NCI-H226 (cell line): ENCODE measurements at regions not wholly inside any gene's neighbourhood (a gene's known extent, or its start where the extent isn't known, plus 50 kb on each side); places are given as distances from the start of the nearest gene placed in this dataset.
A peak's percentile ranks its signal among the peaks of the same experiment; 100 is the strongest.
"Not testable (repeated sequence)": the region's sequence is repeated elsewhere in the genome, so short reads cannot be mapped to it uniquely, and the experiment has no call there.

Experiments used
- DNase-seq: peaks from one replicate; pipeline ENCODE4 v3.0.0-alpha.2; 2015

DNA sequence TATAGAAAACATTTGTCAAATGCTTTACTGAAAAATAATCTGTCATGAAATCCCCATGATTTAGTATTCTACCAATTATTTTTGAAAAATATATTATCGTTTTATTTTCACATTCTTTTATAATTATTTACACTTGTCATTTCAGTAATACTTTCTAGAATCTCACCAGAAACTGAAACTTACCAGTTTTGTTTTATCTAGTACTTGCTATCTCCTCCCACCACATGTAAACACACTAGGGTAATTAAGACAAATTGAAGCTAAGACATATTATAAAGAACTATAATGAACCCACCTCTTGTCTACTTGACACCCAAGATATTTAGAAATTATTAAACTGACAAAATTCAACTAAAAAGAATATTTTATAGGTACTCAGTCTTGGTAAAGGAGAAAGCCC lies 51.5 kb upstream of the GRM3 start:
- DNase-seq = no peak

DNA sequence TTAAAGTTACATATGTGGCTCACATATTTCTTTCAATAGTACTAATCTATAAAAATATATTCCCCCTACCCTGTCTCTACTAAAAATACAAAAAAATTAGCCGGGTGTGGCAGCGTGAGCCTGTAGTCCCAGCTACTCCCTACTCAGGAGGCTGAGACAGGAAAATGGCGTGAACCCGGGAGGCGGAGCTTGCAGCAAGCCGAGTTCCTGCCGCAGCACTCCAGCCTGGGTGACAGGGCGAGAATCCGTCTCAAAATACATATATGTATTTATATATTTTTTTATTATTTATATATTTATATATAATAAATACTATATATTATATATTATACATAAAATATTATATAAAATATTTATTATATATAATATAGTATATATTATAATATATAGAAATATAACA lies 69.7 kb upstream of the GRM3 start:
- DNase-seq = no peak

DNA sequence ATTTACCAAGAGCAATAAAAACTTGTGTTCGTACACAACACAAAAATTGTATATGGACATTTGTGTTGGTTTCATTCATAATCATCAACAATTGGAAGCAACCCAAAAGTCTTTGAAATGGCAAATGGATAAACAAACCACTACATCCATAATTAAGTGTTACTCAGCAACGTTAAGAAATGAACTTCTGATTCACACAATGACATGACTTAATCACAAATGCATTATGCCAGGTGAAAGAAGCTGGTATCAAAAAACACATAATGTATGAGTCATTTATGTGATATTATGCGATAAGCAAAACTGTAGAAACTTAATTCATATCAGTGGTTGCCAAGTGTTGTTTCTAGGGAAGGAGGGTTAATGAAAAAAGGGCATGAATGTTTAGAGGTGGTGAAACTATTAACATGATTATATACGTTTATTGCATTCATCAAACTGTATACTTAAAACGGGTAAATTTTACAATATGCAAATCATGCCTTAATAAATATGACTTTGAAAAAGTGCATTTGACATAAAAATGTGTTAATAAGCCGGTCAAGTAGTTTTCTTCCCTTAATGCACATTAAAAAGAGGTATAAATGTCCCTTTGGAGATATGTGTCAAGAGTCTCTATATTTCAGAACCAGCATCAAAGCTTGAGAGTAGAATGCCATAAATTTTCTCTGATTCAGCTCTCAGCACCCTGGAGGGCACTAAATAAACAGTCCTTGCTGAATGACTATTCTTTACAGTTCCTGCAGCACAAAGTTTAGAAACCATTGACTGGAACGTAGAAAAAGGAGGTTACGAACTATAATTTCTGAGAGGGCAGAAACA lies 84.8 kb upstream of the GRM3 start:
- no peak for DNase-seq

DNA sequence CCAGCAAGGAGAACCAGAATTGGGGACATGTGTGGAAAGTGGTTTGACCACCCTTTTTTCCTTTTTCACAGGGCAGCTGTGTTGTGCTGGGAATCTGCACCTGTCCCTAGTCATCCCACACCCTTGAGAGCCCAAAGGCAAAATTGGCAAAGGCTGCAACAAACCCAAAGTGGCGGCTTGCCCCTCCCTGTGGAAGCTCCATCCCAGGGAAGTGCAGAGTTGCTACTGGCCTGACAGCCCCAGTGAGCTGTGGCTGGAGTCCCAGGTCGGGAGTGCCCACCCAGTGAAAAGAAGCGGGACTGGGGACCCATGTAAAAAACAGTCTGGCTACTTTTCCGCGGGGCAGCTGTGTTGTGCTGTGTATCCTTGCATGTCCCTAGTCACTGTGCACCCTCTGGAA lies 109.1 kb upstream of the GRM3 start:
- DNase-seq = no peak

DNA sequence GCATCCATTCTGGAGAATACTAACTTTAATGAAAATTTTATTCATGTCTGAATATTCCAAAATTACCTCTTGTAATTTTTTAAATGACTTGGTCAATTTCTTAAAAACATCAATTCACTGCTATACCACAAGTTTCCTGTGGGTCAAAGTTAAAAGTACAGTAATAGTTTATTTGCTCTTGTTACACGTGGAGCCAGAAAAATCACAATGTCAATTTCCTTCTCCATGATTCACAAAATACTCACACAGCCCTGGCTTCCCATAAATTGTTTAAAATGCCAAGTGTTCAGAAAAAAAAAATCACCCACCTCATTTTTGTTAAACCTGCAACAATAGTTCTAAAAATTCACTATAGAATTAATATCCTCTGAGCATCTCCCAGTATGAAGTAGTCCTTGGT lies 139.5 kb upstream of the GRM3 start:
- DNase-seq = no peak

DNA sequence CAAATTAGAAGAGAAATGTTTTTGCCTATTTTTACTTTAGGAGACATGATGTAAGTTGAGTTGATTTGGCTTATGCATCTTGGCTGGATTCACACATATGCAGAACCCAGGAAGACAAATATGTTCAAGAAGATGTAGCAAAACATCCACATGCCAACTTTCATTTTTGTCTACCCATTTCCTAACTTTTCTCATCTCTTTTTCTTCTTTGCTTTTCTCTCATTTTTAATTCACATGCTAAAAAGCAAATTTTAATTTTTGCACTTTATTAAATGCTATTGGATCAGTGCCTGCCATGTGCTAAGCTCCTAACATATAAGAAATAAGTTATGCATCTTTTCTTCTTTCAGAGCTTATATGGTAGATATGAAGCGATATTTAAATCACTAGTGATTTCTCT lies 143.7 kb upstream of the GRM3 start:
- no peak for DNase-seq

DNA sequence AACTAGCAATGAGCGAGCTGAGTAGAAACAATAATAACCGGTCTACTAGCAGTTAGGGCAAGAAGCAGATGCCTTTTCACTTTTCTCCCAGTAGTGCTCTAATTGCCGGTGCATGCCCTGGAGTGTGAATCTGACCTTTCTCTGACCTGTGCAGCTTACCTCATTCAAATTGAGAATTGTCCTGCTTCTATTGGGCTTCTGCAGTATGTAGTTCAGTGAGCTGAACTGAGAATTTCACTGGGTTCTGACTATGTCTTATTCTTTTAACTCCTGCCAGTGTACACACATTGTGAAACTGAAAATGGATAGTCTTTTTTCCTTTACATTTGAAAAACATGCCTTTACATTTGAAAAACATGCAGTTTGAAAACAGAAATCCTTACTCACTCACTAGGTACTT lies 157.9 kb upstream of the GRM3 start:
- no peak for DNase-seq

DNA sequence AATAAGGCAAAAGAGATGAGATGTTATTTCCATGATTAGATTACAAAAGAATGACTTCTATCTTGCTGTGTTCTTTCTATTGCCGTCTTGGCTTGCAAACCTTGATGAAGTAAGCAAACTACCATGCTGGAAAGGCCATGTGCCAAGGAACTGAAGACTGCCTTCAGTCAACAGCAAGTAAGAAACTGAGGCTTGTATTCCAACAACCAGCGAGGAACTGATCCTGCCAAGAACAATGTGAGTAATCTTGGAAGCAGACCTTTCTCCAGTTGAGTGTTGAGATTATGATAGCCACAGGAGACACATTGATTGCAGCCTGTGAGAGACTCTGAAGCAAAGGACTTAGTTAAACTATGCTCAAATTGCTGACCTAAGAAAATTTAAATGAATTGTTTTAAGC lies 164.6 kb upstream of the GRM3 start:
- DNase-seq = no peak

DNA sequence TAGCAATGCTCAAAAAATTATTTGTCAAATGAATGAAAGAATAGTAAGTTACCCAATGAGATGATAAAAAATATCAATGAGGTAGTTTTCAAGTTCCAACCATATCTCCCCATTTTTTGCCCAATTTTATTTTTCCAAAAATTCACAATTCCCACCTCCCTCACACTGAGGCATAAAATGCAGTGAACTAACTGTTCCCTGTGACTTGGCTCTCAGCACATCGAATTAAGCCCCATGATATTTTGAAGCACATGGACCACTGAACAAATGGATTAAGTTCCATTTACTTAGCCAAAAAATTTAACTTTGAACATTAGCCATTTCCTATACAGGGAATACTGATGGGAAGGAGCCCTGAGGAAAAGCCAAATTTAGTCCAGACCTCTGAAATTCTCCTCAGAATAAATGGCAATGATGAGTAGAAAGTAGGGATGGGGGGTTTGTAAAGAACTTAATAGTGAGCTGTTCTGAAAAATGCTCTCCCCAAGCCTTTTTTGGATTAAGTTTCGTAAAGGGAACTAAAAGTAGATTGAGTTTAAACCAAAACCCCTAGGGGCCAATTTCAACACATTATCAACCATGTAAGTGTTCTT lies 166.3 kb upstream of the GRM3 start:
- DNase-seq = no peak

DNA sequence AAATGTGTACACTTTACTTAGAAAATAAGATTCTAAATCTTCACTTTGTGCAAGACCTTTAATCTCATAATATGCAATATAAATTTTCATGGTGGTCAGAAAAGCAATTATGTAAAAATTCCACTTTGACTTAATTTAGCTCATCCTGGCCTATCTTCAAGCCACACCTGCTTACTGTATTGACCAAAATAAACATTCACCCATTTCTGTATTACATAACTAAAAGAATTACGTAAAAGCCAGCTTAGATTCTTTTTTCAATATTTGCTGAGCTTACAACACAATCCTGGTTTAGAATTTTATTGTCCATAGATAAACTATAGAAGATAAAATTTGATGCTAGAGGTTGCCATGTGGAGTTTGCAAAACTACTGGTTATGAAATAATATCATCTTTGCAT lies 172.9 kb upstream of the GRM3 start:
- no peak for DNase-seq

DNA sequence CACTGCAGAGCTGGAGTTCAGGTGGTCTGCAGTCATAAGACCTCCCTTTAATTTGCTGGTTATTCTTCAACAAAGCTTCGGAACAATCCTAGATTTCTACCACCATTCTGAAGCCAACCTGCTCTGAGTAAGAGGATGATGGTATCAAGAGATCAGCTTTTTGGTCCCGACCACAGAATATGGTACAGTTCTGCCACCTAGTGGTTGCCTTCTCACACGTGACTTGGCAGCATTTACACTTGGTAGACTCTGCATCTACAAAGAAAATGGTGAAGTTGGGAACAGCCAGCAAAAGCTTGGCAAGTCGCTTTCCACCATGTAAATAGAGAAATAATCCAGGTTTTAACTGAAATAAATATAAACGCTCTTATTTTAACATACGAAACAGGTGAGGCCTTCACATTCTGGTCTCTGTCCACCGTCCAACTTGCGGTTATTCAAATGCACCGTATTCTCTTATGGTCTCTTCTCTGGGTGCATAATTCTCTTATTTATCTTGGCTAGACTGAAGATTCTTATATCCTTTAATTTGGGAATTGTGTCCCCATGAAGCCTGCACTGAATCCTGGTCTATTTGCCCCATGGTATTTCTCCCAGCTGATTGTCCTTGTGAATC lies 173.9 kb upstream of the GRM3 start:
- peak; percentile 16 for DNase-seq

DNA sequence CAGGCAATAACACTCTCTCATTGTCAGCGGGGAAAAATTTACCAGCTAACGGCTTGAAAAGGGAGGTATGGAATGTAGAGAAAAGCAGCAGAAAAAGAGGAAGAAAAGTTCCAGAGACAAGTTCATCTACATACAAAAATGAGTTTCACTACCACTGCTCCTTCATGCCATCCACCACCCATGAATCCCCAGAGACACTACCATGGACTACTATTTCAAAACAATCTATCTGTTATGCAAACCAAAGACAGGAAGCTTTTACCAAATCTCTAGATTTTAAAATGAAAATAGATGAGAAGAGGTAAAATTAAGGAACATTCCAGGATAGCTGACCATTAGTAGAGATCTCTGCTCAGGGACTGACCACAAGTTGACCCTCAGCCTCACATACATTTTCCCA lies 189.0 kb upstream of the GRM3 start:
- DNase-seq = no peak

DNA sequence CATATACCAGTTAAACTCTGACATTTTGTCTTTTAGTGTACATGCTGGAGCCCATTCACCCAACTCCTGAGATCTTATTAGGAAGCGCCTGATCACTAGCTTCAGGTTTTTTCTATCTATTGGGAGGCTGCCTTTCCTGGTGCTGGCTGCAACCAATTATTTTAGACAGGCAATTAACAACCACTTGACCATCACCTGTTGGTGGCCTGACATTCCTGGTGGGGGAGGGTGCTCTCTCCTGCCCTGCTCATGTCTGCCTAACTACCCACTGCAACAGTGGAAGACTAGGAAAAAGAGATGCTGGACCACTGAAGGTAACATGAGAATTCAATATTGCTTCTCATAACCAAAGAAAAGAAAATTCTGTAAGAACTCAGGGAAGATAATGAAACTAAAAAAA lies 190.3 kb upstream of the GRM3 start:
- no peak for DNase-seq

DNA sequence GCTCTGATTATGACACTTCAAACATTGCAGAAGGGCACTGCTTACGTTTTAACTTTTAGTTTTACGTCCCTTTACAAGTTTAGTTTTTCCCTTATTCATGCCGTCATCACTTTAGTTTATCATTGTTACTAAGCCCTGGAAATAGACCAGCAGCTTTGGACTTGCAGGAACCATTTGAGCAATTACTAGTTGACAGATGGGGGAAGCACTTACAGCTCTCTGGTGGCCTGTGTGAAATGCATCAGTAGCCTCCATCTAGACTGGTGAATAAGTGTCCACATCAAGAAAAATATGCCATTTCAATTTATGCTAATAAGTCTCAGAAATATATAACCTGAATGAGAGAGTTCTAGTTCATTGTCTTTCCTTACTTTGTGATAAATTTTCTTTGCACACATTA lies 194.9 kb upstream of the GRM3 start:
- DNase-seq = no peak

DNA sequence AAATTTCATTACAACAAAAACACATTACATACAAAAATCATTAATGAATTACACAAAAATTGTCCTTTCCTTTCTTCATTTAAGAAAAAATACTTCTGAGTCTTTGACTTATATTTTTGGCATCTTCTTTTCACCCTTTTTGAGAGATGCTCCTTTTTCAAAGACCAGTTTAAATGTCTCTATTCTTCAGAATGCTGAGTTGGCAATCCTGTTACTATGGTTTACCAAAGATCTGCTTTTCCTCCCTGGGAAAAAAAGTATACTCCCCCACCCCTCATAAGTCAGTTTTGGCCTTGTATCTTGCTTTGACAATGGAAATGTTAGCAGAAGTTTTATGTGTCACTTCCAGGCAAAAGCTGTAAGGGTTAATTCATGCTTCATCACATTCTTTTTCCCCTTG lies 198.4 kb upstream of the GRM3 start:
- no peak for DNase-seq

DNA sequence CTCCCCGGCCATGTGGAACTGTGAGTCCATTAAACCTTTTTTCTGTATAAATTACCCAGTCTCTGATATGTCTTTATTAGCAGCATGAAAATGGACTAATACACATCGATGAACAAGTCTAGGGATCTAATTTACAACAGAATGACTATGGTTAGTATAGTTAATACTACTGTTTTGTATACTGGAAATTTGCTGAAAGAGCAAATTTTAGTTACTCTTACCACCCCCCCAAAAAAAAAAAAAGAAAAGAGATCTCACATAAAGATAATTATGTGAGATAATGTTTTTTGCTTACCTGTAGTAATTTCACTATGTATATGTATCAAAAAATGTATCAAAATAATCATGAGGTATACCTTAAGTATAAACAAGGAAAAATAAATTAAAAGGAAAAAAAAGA lies 199.5 kb upstream of the GRM3 start:
- DNase-seq = no peak

DNA sequence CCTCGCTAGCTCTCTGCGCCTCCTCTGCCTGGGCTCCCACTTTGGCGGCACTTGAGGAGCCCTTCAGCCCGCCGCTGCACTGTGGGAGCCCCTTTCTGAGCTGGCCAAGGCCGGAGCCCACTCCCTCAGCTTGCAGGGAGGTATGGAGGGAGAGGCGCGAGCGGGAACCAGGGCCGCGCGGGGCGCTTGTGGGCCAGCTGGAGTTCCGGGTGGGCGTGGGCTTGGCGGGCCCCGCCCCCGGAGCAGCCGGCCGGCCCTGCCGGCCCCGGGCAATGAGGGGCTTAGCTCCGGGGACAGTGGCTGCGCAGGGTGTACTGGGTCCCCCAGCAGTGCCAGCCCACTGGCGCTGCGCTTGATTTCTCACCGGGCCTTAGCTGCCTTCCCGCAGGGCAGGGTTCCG lies 203.3 kb upstream of the GRM3 start:
- not testable (repeated sequence) for DNase-seq

DNA sequence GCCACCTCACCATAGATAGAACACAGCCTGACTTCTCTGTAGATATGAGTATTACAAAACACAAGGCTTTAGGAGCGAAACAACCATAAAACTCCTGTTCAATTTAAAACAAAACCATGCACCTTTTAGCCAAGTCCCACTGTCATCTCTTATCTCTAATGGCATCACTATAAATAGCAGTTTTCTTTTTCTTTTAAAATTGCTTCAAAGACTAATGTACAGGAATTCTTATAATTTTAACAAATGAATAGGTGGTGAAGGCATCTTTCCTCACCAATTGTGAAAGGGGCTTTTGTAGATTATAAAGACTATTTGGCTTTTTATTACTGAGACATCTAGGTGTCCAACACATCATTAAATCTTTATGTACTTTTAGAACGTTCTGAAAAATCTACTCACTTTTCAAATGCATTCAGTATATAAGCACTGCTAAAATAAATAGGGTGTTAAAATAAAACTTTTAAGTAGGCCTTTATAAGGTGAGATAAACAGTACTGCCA lies 205.7 kb upstream of the GRM3 start:
- DNase-seq = no peak

DNA sequence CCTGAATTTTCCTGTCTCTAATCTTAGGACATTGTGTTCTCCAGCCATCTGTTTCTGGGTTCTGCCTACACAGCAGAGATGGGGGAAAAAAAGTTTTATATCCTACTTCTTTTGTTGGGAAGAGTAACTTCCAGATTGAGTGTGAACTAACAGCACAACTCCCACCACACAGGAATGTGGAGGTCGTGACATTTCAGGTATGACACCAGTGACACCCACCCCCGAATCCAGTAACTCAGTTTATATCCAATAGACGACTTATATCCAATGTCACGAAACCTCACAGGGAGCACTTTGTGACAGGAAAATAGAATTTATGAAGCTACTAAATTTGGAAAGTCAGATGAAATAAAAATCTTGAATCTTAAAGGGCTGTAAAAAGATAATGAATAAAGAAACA lies 211.9 kb upstream of the GRM3 start:
- DNase-seq = no peak

DNA sequence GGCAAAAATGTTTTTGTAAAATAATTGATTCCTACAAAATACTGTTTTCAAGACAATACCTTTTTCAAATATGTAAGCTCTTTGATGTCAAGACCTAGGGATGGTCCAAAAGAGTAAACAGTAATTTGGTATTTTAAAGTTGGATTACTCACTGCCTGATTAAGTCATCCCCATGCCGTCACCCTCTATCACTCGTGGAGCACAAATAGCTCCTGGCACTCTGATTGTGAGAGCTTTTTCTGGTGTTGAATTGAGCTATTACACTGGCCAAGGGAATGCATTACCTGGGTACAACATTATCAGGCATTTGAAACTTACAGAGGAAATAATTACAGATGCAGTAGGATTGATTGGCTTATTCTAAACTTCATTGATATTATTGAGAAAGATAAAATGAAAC lies 231.9 kb upstream of the GRM3 start:
- no peak for DNase-seq

DNA sequence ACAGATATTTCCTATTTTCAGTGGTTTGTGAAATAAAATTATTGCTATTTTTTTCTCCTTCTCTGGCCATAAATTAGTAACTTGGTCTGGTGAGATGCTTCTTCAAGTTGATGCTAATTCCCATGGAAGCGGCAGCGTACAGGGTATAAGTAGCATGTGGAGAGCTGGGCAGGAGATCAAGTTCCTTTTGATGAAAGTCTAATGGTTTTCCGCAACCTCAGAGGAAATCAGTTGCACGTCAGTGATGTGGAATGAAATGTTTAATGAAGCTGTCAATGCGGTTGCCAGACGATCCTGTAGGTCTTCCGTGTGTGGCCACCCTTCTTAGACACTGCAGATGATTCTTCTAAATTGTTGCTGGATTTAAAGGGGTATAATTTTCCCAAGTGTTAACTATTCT lies 236.4 kb upstream of the GRM3 start:
- DNase-seq = no peak

DNA sequence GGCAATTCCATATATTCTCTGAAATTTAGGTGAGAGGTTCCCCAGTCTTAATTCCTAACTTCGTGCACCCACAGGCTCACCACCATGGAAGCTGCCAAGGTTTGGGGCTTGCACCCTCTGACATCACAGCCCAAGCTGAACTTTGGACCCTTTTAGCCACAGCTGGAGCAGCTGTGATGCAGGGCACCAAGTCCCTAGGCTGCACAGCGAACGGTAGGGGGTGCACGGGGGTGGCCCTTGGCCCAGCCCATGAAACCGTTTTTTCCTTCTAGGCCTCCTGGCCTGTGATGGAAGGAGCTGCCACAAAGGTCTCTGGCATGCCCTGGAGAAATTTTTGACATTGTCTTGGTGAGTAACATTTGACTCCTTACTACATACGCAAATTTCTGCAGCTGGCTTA lies 251.9 kb upstream of the GRM3 start:
- DNase-seq = no peak

DNA sequence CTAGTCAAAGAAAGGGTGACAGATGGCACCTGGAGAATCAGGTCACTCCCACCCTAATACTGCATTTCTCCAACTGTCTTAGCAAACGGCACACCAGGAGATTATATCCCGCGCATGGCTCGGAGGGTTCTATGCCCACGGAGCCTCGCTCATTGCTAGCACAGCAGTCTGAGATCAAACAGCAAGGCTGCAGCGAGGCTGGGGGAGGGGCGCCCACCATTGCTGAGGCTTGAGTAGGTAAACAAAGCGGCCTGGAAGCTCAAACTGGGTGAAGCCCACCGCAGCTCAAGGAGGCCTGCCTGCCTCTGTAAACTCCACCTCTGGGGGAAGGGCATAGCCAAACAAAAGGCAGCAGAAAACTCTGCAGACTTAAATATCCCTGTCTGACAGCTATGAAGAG lies 268.1 kb upstream of the GRM3 start:
- DNase-seq = not testable (repeated sequence)

DNA sequence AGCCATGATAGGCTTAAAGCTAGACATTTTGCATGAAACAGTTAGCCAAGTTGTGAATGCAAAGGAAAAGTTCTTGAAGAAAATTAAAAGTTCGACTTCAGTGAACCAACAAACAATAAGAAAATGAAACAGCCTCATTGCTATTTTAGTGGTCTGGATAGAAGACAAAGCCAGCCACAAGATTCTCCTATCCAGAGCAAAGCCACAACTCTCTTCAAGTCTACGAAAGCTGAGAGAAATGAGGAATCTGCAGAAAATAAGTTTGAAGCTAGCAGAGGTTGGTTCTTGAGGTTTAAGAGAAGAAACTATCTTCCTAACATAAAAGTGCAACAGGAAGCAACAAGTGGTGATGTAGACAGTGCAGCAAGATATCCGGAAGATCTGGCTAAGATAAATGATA lies 271.4 kb upstream of the GRM3 start:
- no peak for DNase-seq
